Fibroblast of mammary gland (primary cell): ENCODE measurements at regions not wholly inside any gene's neighbourhood (a gene's known extent, or its start where the extent isn't known, plus 50 kb on each side); places are given as distances from the start of the nearest gene placed in this dataset.
A peak's percentile ranks its signal among the peaks of the same experiment; 100 is the strongest.

Experiments
- DNase-seq: peaks from one replicate; pipeline ENCODE4 v3.0.0-alpha.2; 2010; ENCODE audit warnings: low read depth
- H3K4me3 ChIP-seq: 2 replicates; pipeline ENCODE4 v1.5.1; 2011; ENCODE audit warnings: low read depth, mild to moderate bottlenecking, low read length, moderate library complexity; ENCODE audit not compliant: control insufficient read depth
- CTCF ChIP-seq: conservative IDR thresholded peaks from 2 replicates; pipeline ENCODE4 v1.5.1; 2011; ENCODE audit warnings: low read depth, low read length, inconsistent platforms; ENCODE audit not compliant: control insufficient read depth, insufficient read depth

- no peak for TF ChIP-seq CTCF
Measured at GRCh38 chr1:232296461-232296860, 333.5 kb downstream of the SIPA1L2 start.

GRCh38 chr1:232293361-232293760 is 336.6 kb downstream of the SIPA1L2 start:
- DNase-seq = no peak
- no peak overlapping the region for H3K4me3 ChIP-seq
- no peak for TF ChIP-seq CTCF

More at GRCh38 chr1:232296461-232296860, 333.5 kb downstream of the SIPA1L2 start:
- DNase-seq = no peak
- H3K4me3 ChIP-seq = no peak overlapping the region

GRCh38 chr1:232292818-232293217 is 337.1 kb downstream of the SIPA1L2 start:
- no peak for TF ChIP-seq CTCF
- DNase-seq = no peak
- no peak overlapping the region for H3K4me3 ChIP-seq

- no peak for DNase-seq
- TF ChIP-seq CTCF = no peak
- H3K4me3 ChIP-seq = no peak overlapping the region
Measured at GRCh38 chr1:232292239-232292638, 337.7 kb downstream of the SIPA1L2 start.

GRCh38 chr1:232291681-232292080 is 338.3 kb downstream of the SIPA1L2 start:
- TF ChIP-seq CTCF = no peak
- no peak for DNase-seq
- H3K4me3 ChIP-seq = no peak overlapping the region

- no peak for TF ChIP-seq CTCF
- peak; percentile 26 for DNase-seq
- H3K4me3 ChIP-seq = no peak overlapping the region
Measured at GRCh38 chr1:232291261-232291660, 338.7 kb downstream of the SIPA1L2 start.

- TF ChIP-seq CTCF = no peak
- DNase-seq = no peak
- no peak overlapping the region for H3K4me3 ChIP-seq
Measured at GRCh38 chr1:232290570-232290969, 339.4 kb downstream of the SIPA1L2 start.
